HG02623 (cell line): ENCODE measurements at regions not wholly inside any gene's neighbourhood (a gene's known extent, or its start where the extent isn't known, plus 50 kb on each side); places are given as distances from the start of the nearest gene placed in this dataset.

Experiments
- ATAC-seq: cut with Tn5 transposase; IDR thresholded peaks from one replicate; pipeline ENCODE4 v1.9.1; 2021; ENCODE audit warnings: moderate library complexity; ENCODE audit not compliant: unreplicated experiment

GRCh38 chr10:10618139-10618538 lies 399.5 kb upstream of the CELF2 start:
- no peak for ATAC-seq

GRCh38 chr10:10623958-10624566 lies 393.6 kb upstream of the CELF2 start:
- no peak for ATAC-seq

DNA sequence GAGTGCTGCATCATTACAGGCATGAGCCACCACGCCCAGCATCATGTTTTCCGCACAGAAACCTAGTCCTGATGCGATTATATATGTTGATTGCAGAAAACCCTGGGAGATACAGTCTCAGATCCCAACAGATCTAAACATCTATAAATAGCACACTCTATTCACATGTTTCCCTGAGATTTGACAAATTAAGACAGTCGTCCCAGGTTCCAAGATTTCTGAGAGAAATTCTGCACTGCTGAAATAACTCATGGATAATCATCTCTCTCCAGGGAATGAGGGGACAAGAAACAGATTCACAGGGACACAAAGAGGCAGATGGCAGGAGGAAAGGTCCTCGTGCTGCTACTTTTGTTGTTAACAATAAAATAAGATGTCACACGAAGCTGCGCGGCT lies 393.1 kb upstream of the CELF2 start:
- ATAC-seq = no peak

- no peak for ATAC-seq
These were observed 392.2 kb upstream of the CELF2 start for GRCh38 chr10:10625491-10625890.

DNA sequence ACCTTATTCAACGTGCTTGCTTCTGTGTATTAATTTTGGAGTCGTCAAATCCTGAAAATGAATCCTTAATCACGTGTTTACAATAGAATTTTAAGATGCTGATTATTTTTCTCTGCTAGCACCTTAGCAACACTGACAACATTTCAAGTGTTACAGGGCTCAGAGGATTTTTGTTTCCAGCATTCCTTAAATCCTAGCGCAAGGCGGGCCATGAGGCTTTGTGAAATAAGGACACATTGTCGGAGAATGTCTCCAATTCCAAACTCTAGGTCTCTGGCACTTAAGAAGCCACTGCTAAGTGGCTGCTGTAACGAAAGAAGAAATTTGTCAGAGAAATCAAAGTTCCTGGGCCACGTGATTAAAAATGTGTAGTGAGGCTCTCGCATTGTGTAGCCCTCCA lies 390.9 kb upstream of the CELF2 start:
- ATAC-seq = no peak

GRCh38 chr10:10627414-10627813 lies 390.3 kb upstream of the CELF2 start:
- no peak for ATAC-seq

DNA sequence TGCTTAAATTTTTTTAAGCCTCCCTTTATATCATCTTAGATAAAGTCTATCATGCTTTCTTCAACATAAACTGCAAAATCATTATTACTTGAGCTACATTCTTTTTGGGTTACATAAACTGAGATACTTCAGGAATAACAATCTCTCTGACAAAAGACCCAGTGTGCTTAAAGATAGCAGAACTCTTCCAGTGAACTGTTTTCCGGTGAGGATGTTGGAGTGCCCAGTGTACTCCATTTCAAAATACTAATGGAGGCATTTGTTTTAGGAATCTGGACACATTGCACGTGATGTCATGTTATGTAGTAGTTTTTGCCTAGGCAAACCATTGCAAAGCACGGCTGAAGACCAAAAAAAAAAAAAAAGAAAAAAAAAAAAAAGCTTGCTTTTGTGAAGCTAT lies 388.2 kb upstream of the CELF2 start:
- no peak for ATAC-seq

DNA sequence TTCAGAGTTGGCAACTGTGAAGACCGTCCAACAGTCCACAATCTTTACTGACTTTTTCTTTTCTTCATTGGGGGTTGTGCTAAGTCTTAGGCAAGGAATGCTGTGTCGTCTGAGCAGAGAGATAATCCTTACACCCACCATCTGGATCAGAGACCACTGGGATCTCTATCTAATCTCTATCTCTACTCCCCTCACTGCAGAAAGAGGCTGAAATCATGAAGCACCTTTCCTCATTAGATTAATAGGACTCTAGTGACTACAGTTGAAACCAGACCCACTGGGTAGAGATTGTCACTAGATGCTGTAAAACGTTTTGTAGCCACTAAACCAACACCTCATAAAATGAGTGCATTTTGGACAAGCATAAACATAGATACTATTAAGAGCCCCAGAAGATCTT lies 387.4 kb upstream of the CELF2 start:
- ATAC-seq = no peak

DNA sequence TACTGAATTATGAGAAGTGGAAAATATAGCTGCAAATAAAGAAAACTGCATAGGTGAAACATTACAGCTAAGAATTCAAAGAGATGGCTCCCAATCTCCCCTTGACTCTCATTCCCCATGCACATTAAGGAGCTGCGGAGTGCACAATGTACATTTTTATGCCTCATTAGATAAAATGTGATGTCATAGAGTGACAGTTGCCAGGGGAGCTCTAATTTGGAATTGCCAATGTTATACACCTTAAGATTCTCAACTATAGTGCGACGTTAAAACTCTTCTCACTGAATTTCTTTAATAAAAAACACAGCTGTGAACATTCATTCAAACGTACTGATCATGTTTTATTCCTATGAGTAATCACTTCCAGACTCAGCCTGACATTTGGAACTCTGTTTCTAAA lies 386.9 kb upstream of the CELF2 start:
- ATAC-seq = no peak

DNA sequence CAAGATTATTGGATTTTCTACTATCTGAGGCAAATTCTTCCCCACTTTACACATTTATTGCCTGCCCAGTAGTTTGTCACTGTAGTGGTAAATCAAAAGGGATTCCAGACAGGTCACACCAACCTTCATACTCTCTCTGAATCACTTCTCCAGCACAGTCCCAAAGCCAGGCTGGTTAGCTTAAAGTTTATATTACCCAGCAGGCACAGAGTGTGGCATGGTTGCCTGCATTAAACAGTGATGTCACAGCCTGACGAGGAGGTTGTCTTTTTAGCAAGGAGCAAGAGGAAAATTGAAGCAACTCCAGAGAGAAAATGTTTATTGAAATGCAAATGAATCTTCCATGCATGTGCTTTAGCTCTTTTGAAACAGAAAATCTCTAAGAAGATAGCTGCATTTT lies 375.5 kb upstream of the CELF2 start:
- ATAC-seq = no peak

DNA sequence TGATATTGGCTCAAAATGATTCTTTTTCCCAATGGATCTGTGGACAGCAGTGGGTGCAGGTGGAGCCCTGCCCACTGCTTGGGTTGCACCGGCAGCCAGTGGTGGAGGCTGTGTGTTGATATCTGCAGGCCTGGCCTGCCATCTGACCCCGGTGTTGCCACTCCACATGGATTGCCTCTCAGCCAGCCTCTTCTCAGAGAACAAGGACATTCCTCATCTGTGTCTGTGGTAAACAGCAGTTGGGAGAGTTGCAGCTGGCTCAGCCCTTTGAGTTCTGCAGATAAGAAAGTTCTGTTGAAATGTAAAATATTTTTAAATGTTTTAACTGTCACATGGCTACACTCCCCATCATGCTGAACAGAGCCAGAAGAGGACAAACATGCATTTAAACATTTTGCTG lies 374.9 kb upstream of the CELF2 start:
- no peak for ATAC-seq

GRCh38 chr10:10644008-10644646 lies 373.5 kb upstream of the CELF2 start:
- no peak for ATAC-seq

GRCh38 chr10:10644676-10645385 lies 372.8 kb upstream of the CELF2 start:
- ATAC-seq = no peak

DNA sequence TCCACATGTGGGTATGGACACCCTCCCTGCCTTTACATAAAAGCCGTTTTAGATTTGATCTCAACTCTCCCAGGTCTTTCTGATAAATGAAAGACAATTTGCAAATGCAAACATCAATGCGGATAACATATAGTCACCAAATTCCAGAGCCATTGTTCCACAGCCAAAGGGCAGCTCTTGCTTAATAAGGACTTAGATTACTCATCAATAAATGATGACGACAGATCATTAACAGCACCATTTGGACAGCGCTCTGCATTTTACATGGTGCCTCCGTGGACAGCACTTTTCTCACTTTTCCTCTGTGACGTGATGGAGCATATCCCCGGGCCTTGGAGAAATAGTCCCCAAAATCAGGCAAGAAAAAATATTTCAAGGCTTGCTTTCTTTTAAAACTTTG lies 370.3 kb upstream of the CELF2 start:
- ATAC-seq = no peak

DNA sequence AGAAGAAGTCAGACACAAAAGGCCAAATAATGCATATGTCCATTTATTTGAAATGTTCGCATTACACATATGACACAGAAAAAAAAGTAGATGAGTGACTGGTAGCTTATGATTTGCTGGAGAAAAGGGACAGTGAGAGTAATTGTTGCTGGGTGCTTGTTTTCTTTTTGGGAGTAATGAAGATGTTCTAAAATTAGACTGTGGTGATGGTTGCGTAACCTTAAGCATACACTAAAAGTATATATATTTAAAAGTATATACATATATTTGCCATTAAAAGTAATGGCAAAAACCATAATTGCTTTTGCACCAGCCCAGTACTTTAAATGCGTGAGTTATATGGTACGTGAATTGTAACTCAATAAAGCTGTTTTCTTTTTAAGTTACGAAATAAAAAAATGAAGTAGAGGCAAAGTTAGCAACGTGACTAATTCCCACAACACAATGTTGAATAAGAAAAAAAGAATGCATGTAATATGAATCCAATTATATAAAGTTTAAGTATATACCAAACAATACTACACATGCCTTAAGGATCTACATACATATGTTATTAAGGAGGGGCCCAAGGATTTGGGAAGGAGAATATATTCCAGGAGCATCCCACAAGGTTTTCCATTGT lies 360.4 kb upstream of the CELF2 start:
- no peak for ATAC-seq

DNA sequence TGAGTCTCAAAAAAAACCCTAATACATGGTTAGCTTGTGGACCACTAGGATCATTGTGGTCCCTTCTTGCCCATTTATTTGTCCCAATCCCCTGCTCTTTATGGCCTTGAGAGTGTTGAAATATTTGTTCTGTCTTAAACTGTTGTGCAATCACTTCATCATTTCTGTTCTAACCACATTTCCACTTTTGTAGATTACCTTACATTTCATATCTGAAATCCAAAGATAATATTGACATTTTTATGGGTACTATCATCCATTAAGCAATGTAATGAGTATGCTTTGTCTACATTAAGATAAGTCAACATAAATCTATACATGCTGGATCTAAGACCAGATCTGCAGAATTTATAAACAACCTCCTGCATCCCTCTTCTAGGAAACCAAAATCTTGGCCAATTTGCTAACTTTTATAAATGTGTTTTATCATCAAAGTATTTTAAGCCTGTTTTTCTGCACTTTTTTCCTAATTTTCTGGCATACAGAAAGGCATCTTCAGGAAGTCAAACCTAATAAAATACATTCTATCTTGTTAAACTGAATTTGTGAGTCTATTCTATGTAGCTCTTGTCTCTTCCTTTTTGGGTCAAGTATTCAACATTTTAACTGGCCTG lies 359.4 kb upstream of the CELF2 start:
- no peak for ATAC-seq

- no peak for ATAC-seq
These were observed 357.6 kb upstream of the CELF2 start for GRCh38 chr10:10660054-10660453.

DNA sequence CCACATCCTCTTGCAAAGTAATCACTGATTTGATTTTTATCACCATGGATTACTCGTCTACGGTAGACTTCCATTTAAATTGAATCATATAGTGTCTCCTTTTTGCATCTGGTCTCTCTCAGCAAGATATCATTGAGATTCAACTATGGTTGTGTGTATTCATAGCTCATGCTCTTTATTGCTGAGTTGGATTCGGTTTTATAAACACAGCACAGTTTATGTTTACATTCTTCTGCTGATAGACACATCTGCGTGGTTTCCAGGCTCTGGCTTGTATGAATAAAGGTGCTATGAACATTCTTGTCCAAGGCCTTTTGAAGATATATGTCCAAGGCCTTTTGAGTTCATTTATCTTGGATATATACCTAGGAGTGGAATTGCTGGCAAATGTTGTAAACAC lies 356.5 kb upstream of the CELF2 start:
- no peak for ATAC-seq

DNA sequence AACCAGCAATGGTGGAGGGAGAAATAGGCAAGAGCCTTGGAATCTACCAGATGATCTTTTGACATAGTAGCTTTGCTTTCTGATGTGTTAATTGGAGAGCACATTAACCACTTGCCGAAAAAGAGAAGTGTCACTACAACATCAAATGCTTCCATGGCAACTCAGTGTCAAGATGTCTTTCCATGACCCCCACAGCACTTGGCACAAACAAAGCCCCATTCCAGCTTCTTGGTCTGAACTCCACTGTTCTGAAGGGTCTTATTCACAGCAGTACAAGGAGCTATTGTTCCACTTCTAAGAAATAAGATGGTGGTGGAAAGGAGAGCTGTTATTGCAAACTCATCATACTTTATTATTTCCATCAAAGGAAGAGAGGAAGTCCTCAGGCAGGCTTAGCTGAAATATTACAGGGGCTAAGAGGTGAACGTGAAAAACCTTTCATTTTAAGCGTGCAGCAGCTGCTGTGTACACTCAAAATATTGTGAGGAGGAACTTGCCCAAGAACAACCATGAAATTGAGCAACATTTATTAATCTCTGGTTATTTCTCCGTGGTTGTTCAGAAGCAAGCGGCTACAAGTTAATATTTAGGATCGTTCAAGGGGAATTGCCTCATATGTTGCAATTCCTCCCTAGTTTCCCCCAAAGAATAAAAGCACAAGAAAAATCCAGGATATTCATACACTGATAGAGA lies 354.8 kb upstream of the CELF2 start:
- no peak for ATAC-seq

GRCh38 chr10:10663622-10664021 lies 354.1 kb upstream of the CELF2 start:
- no peak for ATAC-seq

GRCh38 chr10:10665750-10666149 lies 351.9 kb upstream of the CELF2 start:
- no peak for ATAC-seq
